ENCODE measurements at regions not wholly inside any gene's neighbourhood (a gene's known extent, or its start where the extent isn't known, plus 50 kb on each side); places are given as distances from the start of the nearest gene placed in this dataset.

DNA sequence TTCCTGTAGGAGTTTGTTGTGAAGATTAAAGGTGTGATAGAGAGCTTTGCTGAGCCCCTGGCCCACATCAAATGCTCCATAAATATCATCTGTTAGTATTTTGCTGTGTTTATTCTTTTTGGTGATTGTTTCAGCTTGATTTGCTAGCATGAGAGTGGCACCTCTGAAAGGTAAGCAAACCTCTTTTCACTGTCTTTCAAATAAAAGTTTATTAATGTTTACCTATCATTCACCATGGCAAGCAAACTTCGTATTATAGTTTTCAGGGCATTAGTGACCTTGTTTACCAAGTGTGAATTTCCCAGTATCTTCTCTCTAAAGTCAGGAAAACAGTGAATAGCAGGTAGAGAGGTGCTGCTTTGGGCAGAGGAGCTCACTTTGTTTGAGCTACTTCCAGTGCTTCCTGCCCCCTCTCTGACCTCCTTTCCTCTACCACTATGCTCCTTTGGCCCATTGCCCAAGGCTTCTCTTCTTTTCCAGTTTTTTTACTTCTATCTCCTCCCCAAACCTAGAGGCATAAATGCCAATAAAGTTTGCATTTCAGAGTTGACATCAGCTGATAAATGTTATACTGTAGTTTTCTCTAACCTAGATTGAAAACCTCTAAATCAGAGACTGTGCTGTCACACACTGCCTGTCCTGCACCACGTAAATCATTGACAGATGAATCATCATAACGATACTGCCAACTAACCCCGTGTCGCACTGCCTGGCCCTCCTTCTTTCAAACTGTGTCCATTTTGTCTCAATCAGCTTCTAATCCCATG lies 569.0 kb downstream of the TUSC7 start:
- TF ChIP-seq, protein P1, sequence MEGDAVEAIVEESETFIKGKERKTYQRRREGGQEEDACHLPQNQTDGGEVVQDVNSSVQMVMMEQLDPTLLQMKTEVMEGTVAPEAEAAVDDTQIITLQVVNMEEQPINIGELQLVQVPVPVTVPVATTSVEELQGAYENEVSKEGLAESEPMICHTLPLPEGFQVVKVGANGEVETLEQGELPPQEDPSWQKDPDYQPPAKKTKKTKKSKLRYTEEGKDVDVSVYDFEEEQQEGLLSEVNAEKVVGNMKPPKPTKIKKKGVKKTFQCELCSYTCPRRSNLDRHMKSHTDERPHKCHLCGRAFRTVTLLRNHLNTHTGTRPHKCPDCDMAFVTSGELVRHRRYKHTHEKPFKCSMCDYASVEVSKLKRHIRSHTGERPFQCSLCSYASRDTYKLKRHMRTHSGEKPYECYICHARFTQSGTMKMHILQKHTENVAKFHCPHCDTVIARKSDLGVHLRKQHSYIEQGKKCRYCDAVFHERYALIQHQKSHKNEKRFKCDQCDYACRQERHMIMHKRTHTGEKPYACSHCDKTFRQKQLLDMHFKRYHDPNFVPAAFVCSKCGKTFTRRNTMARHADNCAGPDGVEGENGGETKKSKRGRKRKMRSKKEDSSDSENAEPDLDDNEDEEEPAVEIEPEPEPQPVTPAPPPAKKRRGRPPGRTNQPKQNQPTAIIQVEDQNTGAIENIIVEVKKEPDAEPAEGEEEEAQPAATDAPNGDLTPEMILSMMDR (IDR thresholded peaks at IDR 0.05) = no peak
- no peak for TF ChIP-seq POLR2A (IDR thresholded peaks at IDR 0.05)

All from right lobe of liver (tissue), 4 donors.